ENCODE measurements at regions not wholly inside any gene's neighbourhood (a gene's known extent, or its start where the extent isn't known, plus 50 kb on each side); places are given as distances from the start of the nearest gene placed in this dataset.

GRCh38 chr18:42509750-42510415 lies 554.8 kb downstream of the PIK3C3 start:
- TF ChIP-seq, protein P1, sequence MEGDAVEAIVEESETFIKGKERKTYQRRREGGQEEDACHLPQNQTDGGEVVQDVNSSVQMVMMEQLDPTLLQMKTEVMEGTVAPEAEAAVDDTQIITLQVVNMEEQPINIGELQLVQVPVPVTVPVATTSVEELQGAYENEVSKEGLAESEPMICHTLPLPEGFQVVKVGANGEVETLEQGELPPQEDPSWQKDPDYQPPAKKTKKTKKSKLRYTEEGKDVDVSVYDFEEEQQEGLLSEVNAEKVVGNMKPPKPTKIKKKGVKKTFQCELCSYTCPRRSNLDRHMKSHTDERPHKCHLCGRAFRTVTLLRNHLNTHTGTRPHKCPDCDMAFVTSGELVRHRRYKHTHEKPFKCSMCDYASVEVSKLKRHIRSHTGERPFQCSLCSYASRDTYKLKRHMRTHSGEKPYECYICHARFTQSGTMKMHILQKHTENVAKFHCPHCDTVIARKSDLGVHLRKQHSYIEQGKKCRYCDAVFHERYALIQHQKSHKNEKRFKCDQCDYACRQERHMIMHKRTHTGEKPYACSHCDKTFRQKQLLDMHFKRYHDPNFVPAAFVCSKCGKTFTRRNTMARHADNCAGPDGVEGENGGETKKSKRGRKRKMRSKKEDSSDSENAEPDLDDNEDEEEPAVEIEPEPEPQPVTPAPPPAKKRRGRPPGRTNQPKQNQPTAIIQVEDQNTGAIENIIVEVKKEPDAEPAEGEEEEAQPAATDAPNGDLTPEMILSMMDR (IDR thresholded peaks at IDR 0.05): no peak
- no peak for TF ChIP-seq POLR2A (IDR thresholded peaks at IDR 0.05)

All from testis (tissue), 2 donors.